CD4-positive, alpha-beta memory T cell (primary cell): ENCODE measurements at regions not wholly inside any gene's neighbourhood (a gene's known extent, or its start where the extent isn't known, plus 50 kb on each side); places are given as distances from the start of the nearest gene placed in this dataset.
"Not testable (repeated sequence)": the region's sequence is repeated elsewhere in the genome, so short reads cannot be mapped to it uniquely, and the experiment has no call there.

Source experiments
- CTCF ChIA-PET: fragments of 350-600 bp; sonication (Branson Sonifier 250); formaldehyde crosslinking; loops from one replicate; lab custom pipeline; 2021; ENCODE audit warnings: inconsistent platforms; ENCODE audit not compliant: partially characterized antibody; lab: Charles Lee
- POLR2A ChIA-PET: fragments of 350-600 bp; sonication (Branson Sonifier 250); formaldehyde crosslinking; loops from one replicate; lab custom pipeline; 2021; ENCODE audit not compliant: partially characterized antibody; lab: Charles Lee
- DNase-seq, 5 donors: peaks; one replicate each; pipeline versions ENCODE4 v3.0.0 to v3.0.0-alpha.2; 2020 to 2022; ENCODE audit warnings: mixed read lengths in 1 of 5
- H3K27ac ChIP-seq: one replicate; pipeline ENCODE4 v1.7.0; 2013; ENCODE audit warnings: low read depth, low read length
- H3K27me3 ChIP-seq: 2 replicates; pipeline ENCODE4 v1.7.0; 2013; ENCODE audit warnings: mild to moderate bottlenecking, low read length, moderate library complexity; ENCODE audit not compliant: insufficient read depth
- H3K36me3 ChIP-seq: 2 replicates; pipeline ENCODE4 v1.7.0; 2013; ENCODE audit warnings: mild to moderate bottlenecking, low read length, moderate library complexity; ENCODE audit not compliant: insufficient read depth
- H3K4me1 ChIP-seq: 2 replicates; pipeline ENCODE4 v1.7.0; 2013; ENCODE audit warnings: mild to moderate bottlenecking, low read length, moderate library complexity; ENCODE audit not compliant: insufficient read depth
- H3K4me3 ChIP-seq, 2 donors: one replicate each; pipeline ENCODE4 v1.7.0; 2013; ENCODE audit warnings: low read length in 2 of 2, mild to moderate bottlenecking in 1 of 2
- H3K9me3 ChIP-seq, 2 donors: one replicate each; pipeline ENCODE4 v1.7.0; 2013; ENCODE audit warnings: low read length in 2 of 2, control low read depth in 1 of 2; ENCODE audit not compliant: control insufficient read depth in 1 of 2
- H3K27ac Mint-ChIP-seq, 7 donors: one replicate each; pipeline ENCODE4 v1.8.0; 2020 to 2021; ENCODE audit warnings: mixed read lengths in 7 of 7, mild to moderate bottlenecking in 6 of 7, inconsistent platforms in 3 of 7, moderate library complexity in 3 of 7
- H3K27me3 Mint-ChIP-seq, 2 donors: one replicate each; pipeline ENCODE4 v1.8.0; 2020 to 2021; ENCODE audit warnings: mixed read lengths in 2 of 2
- H3K36me3 Mint-ChIP-seq, 2 donors: one replicate each; pipeline ENCODE4 v1.8.0; 2020 to 2021; ENCODE audit warnings: mixed read lengths in 2 of 2, inconsistent platforms in 1 of 2, mild to moderate bottlenecking in 1 of 2
- H3K4me1 Mint-ChIP-seq, 4 donors: one replicate each; pipeline ENCODE4 v1.8.0; 2020 to 2021; ENCODE audit warnings: mixed read lengths in 4 of 4, mild to moderate bottlenecking in 1 of 4
- H3K4me3 Mint-ChIP-seq, 8 donors: one replicate each; pipeline ENCODE4 v1.8.0; 2020 to 2021; ENCODE audit warnings: mixed read lengths in 8 of 8, mild to moderate bottlenecking in 7 of 8, moderate library complexity in 6 of 8, inconsistent platforms in 3 of 8
- H3K9me3 Mint-ChIP-seq, 8 donors: one replicate each; pipeline ENCODE4 v1.8.0; 2020 to 2021; ENCODE audit warnings: mixed read lengths in 8 of 8, mild to moderate bottlenecking in 5 of 8, inconsistent platforms in 3 of 8, moderate library complexity in 1 of 8
- intact Hi-C: fragments of 100-400 bp; cut with micrococcal nuclease; formaldehyde crosslinking; loops from one replicate; pipeline ENCODE4 v1.15.1; 2023

DNA sequence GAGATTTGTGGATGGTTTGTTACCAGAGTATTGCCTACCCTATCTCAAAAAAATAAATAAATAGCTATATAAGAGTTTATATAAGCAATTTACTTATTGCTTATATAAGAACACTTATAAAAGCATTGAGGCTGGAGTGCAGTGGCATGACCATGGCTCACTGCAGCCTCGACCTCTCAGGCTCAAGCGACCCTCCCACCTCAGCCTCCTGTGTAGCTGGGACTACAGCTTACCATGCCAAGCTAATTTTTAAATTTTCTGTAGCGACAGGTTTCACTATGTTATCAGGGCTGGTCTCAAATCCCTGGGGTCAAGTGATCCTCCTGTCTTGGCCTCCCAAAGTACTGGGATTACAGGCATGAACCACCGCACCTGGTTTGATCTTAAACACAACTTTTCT, 170.6 kb downstream of the POTEB3 start:
- H3K4me3 Mint-ChIP-seq, H3K9me3 Mint-ChIP-seq, H3K4me1 ChIP-seq, POLR2A ChIA-PET, H3K27ac ChIP-seq, H3K27me3 ChIP-seq, DNase-seq, intact Hi-C loops, H3K36me3 ChIP-seq, H3K36me3 Mint-ChIP-seq, H3K9me3 ChIP-seq, H3K27me3 Mint-ChIP-seq, H3K27ac Mint-ChIP-seq, H3K4me3 ChIP-seq, H3K4me1 Mint-ChIP-seq: not testable (repeated sequence)
- CTCF ChIA-PET, result interaction anchor here (1.4 kb wide), 1 partner anchor 15 kb away, joined by 4 read pairs; no protein-coding TSS in a partner anchor

DNA sequence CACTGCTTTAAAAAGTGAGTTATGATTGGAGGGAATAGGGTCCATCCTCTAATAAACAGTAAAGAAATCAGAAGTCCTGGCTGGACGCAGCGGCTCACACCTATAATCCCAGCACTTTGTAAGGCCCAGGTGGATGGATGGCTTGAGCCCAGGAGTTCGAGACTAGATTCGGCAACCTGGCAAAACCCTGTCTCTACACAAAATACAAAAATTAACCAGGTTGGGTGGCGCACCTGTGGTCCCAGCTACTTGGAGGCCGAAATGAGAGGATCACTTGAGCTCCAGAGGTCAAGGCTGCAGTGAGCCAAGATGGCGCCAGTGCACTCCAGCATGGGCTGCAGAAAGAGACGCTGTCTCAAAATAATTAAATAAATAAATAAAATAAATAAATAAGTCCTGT, 171.2 kb downstream of the POTEB3 start:
- H3K4me3 Mint-ChIP-seq, result no peak overlapping the region
- H3K4me1 ChIP-seq, result no peaks in the 10 kb centered on the region
- DNase-seq, result no peak
- H3K36me3 Mint-ChIP-seq, result no peaks in the 10 kb centered on the region
- no peak overlapping the region for H3K27ac Mint-ChIP-seq
- H3K27ac ChIP-seq, result no peak overlapping the region
- no peaks in the 10 kb centered on the region for H3K36me3 ChIP-seq
- no peaks in the 10 kb centered on the region for H3K9me3 ChIP-seq
- no peaks in the 10 kb centered on the region for H3K4me1 Mint-ChIP-seq
- H3K27me3 Mint-ChIP-seq, result peaks cover 5 to 8% of the 10 kb centered on the region in 2 donors
- ChIA-PET POLR2A (no interaction called here), CTCF (no interaction called here)
- no peaks in the 10 kb centered on the region for H3K9me3 Mint-ChIP-seq
- intact Hi-C loops, result no loop called here
- no peak overlapping the region for H3K4me3 ChIP-seq
- no peaks in the 10 kb centered on the region for H3K27me3 ChIP-seq

DNA sequence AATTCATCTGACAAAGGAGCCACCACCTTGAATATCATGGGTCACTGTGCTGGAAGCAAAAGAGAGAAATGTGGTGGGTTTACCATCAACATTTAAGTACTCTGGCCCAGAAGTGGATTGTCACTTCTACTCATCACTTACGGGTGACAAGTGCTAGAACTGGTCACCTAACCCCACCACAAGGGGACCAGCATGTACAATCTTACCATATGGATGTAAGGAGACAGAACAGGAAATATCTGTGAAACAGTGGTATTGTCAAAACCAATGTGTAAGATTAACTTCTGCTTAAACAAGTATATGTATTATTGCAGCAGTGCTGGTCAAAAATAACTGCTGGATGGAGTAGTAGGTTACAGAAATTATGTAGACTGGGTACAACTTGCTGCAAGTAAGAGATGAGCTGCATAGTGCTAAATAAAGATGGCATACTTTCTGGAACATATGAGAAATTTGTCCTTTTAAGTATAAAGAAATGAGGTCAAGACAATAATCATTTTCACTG, 171.8 kb downstream of the POTEB3 start:
- no peaks in the 10 kb centered on the region for H3K4me1 ChIP-seq
- Mint-ChIP-seq H3K27me3 (peaks cover 5 to 8% of the 10 kb centered on the region in 2 donors), H3K4me3 (no peak overlapping the region), H3K27ac (no peak overlapping the region), H3K36me3 (no peaks in the 10 kb centered on the region), H3K9me3 (no peaks in the 10 kb centered on the region), H3K4me1 (no peaks in the 10 kb centered on the region)
- no peaks in the 10 kb centered on the region for H3K36me3 ChIP-seq
- DNase-seq, result no peak
- no peak overlapping the region for H3K4me3 ChIP-seq
- H3K27me3 ChIP-seq, result no peaks in the 10 kb centered on the region
- POLR2A ChIA-PET, result no interaction called here
- intact Hi-C loops, result no loop called here
- no peak overlapping the region for H3K27ac ChIP-seq
- CTCF ChIA-PET, result no interaction called here
- H3K9me3 ChIP-seq, result no peaks in the 10 kb centered on the region

DNA sequence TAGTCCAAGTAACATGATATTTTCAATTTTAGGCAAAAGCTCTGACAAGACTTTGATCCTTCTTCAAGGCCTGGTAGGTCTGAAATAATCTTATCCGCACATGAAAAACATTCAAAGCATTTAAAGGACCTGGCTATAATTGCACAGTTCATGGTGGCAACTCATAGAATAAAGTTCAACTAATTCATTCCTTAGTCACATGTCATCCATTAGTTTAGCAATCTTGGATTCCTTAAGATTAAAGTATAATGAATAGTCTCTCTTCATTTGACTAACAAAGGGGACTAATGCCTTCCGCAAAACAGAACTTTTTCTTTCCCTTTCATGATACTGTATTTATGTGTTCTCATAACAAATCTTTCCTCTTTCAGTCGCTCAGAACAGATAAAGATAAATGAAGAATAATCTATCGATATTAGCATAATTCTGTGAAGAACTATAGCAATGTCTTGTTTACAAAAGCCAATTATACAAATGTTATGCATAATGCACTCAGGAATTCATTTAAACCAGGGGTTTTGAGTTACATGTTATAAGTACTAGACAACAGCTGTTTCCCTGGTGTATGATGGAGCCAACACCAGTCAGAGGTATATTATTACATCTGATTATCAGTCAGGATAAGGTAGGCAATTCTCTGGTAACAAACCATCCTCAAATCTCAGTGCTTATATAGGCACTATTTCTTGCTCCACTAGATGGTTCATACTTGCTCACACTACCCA, 172.5 kb downstream of the POTEB3 start:
- no peaks in the 10 kb centered on the region for H3K9me3 ChIP-seq
- H3K27ac ChIP-seq, result no peak overlapping the region
- Mint-ChIP-seq H3K4me3 (no peak overlapping the region), H3K36me3 (no peaks in the 10 kb centered on the region), H3K4me1 (no peaks in the 10 kb centered on the region), H3K27me3 (peaks cover 5 to 8% of the 10 kb centered on the region in 2 donors), H3K9me3 (no peaks in the 10 kb centered on the region), H3K27ac (no peak overlapping the region)
- ChIA-PET CTCF (no interaction called here), POLR2A (no interaction called here)
- H3K36me3 ChIP-seq, result no peaks in the 10 kb centered on the region
- H3K4me3 ChIP-seq, result no peak overlapping the region
- H3K27me3 ChIP-seq, result no peaks in the 10 kb centered on the region
- intact Hi-C loops, result no loop called here
- H3K4me1 ChIP-seq, result no peaks in the 10 kb centered on the region
- no peak for DNase-seq

DNA sequence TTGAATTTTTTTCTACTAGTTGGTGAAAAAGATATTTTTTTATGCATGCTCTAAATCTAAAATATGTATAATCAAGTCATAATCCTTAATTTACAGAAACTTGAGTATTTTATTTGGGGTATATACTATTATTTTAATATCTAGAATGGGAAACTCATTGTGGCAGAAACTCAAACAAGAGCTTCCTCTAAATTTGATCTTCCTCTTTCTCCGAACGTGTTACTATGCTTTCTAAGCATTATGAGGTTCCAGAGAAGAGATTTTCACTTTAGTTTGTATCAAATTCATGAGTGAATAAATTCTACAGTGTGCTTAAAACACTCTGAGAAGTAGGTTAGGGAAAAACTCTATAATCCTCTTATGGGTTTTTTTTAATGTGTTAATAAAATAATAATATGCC, 173.1 kb downstream of the POTEB3 start:
- CTCF ChIA-PET, result no interaction called here
- intact Hi-C loops, result no loop called here
- Mint-ChIP-seq H3K4me3 (no peak overlapping the region), H3K36me3 (no peaks in the 10 kb centered on the region), H3K27ac (no peak overlapping the region), H3K4me1 (no peaks in the 10 kb centered on the region), H3K9me3 (peaks cover 0 to 2% (median 0%) of the 10 kb centered on the region in 8 donors), H3K27me3 (peaks cover 8% of the 10 kb centered on the region in 2 donors)
- Histone ChIP-seq H3K4me3 (no peak overlapping the region), H3K4me1 (no peaks in the 10 kb centered on the region), H3K27me3 (no peaks in the 10 kb centered on the region), H3K27ac (no peak overlapping the region), H3K9me3 (no peaks in the 10 kb centered on the region), H3K36me3 (no peaks in the 10 kb centered on the region)
- no peak for DNase-seq
- POLR2A ChIA-PET, result no interaction called here

DNA sequence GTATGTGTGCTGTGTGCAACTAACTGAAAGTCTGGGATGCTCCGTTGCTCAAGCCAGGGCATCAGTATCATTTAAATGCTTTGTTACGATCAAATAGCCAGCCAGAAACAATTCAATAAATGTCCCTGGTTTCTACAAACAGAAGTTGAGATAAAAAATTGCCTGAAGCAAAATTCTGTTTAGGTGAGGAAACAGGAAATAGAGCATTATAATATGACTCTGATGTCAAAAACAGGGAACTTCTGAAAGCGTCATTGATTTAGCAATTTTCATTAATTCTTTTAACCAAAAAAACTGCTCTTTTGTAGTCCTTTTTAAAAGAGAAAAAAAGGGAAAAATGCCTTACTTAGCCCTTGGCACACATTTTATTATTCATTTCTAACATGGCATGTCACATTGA, 174.7 kb downstream of the POTEB3 start:
- H3K36me3 ChIP-seq, H3K4me1 Mint-ChIP-seq, H3K27ac ChIP-seq, H3K9me3 ChIP-seq, H3K4me3 Mint-ChIP-seq, POLR2A ChIA-PET, DNase-seq, H3K27me3 Mint-ChIP-seq, CTCF ChIA-PET, H3K36me3 Mint-ChIP-seq, intact Hi-C loops, H3K27ac Mint-ChIP-seq, H3K27me3 ChIP-seq, H3K4me1 ChIP-seq, H3K9me3 Mint-ChIP-seq, H3K4me3 ChIP-seq: not testable (repeated sequence)

DNA sequence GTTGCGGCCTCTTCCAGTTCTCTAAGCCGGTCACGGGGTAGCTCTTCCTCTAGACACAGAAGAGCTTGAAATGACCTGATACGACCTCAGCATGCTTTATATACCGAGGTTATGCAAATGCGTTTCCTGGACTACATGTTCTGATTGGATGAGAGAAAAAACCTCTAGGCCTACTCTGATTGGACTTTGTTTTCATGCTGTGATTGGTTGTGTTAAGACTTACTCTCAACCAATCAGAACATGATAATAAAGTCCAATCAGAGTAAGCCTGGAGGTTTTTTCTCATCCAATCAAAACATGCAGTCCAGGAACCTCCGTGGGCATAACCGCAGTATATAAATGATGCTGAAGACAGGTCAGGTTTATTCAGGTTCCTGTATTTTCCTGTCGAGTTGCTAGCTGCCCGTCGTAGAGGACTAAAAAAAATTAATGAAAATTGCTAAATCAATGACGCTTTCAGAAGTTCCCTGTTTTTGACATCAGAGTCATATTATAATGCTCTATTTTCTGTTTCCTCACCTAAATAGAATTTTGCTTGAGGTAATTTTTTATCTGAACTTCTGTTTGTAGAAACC, 177.4 kb downstream of the POTEB3 start:
- no peaks in the 10 kb centered on the region for H3K36me3 ChIP-seq
- ChIA-PET POLR2A (no interaction called here), CTCF (no interaction called here)
- no peak overlapping the region for H3K4me3 ChIP-seq
- no peak for DNase-seq
- peaks cover 0 to 2% (median 0%) of the 10 kb centered on the region in 8 donors for H3K9me3 Mint-ChIP-seq
- no peaks in the 10 kb centered on the region for H3K36me3 Mint-ChIP-seq
- H3K9me3 ChIP-seq, result no peaks in the 10 kb centered on the region
- intact Hi-C loops, result no loop called here
- H3K27me3 Mint-ChIP-seq, result peaks cover 7% of the 10 kb centered on the region in 2 donors
- H3K27me3 ChIP-seq, result peaks cover 5% of the 10 kb centered on the region
- H3K27ac Mint-ChIP-seq, result no peak overlapping the region
- no peak overlapping the region for H3K27ac ChIP-seq
- H3K4me1 Mint-ChIP-seq, result no peaks in the 10 kb centered on the region
- H3K4me3 Mint-ChIP-seq, result no peak overlapping the region
- H3K4me1 ChIP-seq, result no peaks in the 10 kb centered on the region
